ENCODE measurements at regions not wholly inside any gene's neighbourhood (a gene's known extent, or its start where the extent isn't known, plus 50 kb on each side); places are given as distances from the start of the nearest gene placed in this dataset.
"Not testable (repeated sequence)": the region's sequence is repeated elsewhere in the genome, so short reads cannot be mapped to it uniquely, and the experiment has no call there.

GRCh38 chr4:100900945-100901344 is 383.1 kb upstream of the EMCN start:
- not testable (repeated sequence) for DNase-seq

DNA sequence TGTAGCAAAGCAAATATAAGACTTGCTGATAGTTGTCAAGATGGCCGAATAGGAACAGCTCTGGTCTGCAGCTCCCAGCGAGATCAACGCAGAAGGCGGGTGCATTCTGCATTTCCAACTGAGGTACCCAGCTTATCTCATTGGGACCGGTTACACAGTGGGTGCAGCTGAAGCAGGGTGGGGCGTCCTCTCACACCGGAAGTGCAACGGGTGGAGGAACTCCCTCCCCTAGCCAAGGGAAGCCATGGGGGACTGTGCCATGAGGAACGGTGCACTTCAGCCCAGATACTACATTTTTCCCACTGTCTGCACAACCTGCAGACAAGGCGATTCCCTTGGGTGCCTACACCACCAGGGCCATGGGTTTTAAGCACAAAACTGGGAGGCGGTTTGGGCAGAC is 382.3 kb upstream of the EMCN start:
- DNase-seq, result no peak

DNA sequence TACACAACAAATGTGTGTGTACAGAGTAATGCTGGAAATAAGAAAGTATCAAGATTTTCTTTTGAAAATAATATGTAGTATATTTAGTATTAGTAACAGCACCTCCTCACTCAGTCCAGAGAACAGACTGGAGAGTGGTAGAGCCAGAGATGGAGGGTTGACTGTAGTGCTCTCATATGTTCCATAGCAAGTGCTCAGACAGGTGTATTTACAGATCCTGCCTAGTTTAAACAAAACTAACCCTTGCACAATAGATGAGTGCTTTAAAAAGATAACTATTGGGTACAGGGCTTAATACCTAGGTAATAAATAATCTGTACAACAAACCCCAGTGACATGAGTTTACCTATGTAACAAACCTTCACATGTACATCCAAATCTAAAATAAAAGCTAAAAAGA is 381.0 kb upstream of the EMCN start:
- DNase-seq, result peak; percentile 60

GRCh38 chr4:100895556-100896197 is 377.9 kb upstream of the EMCN start:
- DNase-seq, result no peak

GRCh38 chr4:100894339-100894870 is 376.6 kb upstream of the EMCN start:
- no peak for DNase-seq

DNA sequence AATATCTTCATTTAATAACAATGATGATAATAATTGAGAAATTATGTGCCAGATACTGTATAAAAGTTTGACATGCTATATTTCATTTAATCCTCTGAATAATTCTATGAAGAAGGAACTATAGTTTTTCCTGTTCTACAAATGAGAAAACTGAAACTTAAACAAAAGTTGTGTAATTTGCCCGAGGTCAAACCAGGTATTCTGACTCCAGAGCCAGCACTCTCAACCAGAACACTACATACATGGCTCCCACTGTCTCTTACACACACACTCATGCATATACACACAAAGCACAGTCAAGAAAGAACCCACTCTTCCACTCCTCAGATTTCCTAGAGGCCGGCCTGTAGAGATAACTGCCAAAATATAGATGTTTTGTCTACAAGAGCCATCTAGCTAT is 374.0 kb upstream of the EMCN start:
- no peak for DNase-seq

- no peak for DNase-seq
Observed at GRCh38 chr4:100889898-100890297, 372.1 kb upstream of the EMCN start.

- DNase-seq, result no peak
Observed at GRCh38 chr4:100889401-100889800, 371.6 kb upstream of the EMCN start.

GRCh38 chr4:100882661-100883060 is 364.8 kb upstream of the EMCN start:
- DNase-seq, result no peak

- no peak for DNase-seq
Observed at GRCh38 chr4:100881283-100881682, 363.5 kb upstream of the EMCN start.

GRCh38 chr4:100880011-100880410 is 362.2 kb upstream of the EMCN start:
- DNase-seq, result no peak

DNA sequence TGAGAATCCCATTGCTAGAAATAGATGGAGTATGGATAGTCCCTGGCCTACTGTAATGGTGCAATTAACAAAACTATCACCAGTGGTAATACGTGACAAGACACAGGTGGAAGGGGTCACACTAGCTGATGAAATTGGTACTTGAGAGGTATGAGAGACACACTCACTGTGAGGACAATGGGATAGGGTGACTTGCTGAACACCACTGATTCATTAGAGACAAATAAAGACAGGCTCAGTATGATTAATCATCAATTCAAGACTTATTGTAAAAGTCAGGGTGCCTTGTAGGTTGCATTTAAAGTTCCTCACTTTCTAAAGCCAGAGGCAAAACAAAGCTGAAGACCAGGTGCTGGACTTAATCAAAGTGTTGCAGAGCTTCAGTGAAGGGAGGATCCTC is 361.6 kb upstream of the EMCN start:
- DNase-seq, result no peak

DNA sequence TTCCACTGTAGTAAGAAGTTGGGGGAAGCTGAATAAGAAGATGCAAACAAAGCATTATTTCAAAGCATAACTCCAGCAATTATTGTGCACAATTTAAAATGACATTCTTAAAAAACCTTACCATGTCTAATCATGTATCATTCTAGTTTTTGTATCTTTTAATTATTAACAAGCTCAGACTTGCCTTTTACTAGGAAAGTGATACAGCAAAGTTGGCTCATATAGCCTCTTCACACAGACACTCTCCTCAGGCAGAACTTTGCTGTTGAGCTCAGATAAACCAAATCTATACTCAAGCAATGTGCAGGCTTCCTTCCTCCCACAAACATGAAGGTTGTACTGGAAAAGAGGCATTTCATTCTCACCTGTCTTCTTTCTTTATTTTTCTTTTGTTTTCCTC is 358.7 kb upstream of the EMCN start:
- DNase-seq, result no peak

- no peak for DNase-seq
Observed at GRCh38 chr4:100875296-100876068, 357.7 kb upstream of the EMCN start.

DNA sequence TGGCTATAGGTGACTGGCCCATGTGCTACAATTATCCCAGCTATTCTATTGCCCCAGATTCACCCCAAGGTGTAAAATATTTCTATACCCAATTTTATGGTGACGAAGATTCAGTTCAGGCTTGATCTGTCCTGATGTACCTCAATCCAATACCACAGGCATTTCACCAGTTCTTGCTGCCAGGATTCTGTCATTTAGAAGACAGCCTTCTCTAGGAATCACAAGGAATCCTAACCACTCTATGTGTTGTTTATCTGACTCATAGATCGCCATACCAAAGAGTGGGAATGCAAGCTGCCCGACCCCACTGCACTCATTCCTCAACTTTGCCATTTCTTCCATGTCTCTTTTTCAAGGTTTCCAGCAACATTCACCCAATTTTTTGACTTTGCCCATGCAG is 355.0 kb upstream of the EMCN start:
- no peak for DNase-seq

DNA sequence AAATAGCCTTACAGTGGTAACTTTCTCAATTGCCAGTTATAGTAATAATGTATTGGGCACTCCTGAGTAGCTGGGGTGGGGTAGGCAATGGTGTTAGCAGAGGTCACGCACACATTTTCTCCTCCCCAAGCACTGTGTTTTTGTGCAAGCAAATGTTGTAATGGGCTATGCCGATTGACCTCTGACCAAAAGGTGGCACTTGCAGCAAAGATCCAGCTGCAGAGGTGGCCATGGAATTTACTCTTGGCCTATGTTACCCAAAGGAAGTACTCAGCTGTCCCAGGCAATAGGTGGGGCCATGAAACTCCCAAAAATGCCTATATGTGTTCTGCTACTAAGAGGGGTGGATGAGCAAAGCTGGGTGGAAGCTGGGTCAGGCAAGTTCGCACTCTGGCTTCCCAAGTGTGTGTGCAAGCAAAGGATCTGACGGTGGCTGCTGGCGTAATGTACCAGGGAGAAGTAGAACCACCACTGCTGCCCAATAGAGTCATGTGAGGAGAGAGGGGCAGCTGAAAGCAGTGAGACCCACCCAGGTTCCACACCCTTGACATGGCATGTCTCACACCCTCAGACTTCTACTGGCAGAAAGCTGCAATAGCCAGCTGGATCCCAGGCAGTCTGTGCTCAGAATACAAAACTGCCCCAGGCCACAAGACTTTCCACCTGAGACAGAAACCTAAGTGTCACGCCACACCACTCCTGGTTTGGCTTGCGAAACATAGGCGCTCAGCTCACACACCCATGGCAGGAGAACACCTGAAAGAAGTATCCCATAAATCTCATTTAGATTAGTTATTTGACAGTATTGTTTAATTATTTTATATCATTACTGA is 353.3 kb upstream of the EMCN start:
- no peak for DNase-seq

GRCh38 chr4:100869276-100869675 is 351.5 kb upstream of the EMCN start:
- DNase-seq, result no peak

GRCh38 chr4:100868281-100868680 is 350.5 kb upstream of the EMCN start:
- DNase-seq, result peak; percentile 61

GRCh38 chr4:100852326-100852725 is 334.5 kb upstream of the EMCN start:
- no peak for DNase-seq

DNA sequence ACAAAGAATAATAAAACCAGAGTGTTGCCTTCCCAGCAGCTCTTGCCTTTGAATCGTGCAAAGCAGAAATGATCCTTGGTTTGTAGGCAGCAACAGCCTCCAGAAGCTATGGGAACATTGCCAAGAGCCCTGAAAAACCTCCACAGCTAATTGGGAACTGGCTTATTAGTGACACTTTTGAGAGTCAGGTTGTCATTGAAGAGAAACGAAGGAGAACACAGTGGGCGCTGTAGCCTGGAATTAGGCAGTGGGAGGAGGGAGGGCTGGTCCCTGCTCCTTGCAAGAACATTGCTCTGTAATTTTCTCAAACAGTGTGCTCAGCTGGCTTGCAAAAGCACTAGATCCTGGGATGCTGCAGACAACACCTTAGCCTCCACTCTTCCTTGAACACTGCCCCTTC is 331.5 kb upstream of the EMCN start:
- DNase-seq, result no peak

GRCh38 chr4:100848841-100849240 is 331.0 kb upstream of the EMCN start:
- DNase-seq, result no peak

DNA sequence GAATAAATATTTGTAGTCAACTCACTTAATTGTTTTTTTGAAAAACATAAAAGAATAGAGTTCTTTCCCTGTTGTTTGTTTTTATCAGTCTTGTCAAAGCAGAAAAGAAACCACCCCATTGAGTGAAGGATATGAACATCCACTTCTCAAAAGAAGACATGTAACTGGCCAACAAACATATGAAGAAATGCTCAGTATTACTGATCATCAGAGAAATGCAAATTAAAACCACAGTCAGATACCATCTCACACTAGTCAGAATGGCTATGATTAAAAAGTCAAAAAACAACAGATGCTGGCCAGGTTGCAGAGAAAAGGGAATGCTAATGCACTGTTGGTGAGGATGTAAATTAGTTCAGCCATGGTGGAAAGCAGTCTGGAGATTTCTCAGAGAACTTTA is 326.1 kb upstream of the EMCN start:
- no peak for DNase-seq

DNA sequence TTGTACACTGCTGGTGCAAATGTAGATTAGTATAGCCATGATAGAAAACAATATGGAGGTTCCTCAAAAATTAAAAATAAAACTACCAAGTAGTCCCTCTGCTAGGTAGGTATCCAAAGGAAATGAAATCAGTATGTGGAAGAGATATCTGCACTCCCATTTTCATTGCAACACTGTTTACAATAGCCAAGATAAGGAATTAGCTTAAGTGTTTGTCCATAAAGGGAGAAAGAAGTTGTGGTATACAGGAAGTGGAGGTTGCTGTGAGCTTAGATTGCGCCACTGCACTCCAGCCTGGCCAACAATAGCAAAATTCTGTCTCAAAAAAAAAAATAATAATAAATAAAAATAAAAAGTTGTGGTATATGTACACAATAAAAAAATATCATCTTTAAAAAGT is 325.0 kb upstream of the EMCN start:
- no peak for DNase-seq

DNA sequence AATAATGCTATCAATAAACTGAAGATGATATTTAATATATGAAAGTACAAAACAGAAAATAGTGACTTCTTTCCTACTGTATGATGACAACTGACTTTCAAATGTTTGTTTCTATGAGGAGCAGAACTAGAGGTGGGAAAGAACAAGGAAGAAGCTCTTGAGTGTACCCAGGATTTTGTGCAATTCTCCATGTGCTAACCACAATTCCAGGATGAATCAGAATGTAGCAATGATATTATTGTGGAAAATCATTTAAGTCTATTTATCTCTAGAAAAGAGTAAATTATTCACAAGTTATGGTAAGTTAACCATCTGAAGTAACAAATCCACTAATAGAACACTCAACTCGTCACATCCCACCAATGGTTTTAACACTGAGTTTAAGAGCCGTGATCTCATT is 324.1 kb upstream of the EMCN start:
- DNase-seq, result no peak

Measured in NCI-H1092 treated with DMSO at 0.1 percent for 48 hours (cell line).